ENCODE measurements at regions not wholly inside any gene's neighbourhood (a gene's known extent, or its start where the extent isn't known, plus 50 kb on each side); places are given as distances from the start of the nearest gene placed in this dataset.

DNA sequence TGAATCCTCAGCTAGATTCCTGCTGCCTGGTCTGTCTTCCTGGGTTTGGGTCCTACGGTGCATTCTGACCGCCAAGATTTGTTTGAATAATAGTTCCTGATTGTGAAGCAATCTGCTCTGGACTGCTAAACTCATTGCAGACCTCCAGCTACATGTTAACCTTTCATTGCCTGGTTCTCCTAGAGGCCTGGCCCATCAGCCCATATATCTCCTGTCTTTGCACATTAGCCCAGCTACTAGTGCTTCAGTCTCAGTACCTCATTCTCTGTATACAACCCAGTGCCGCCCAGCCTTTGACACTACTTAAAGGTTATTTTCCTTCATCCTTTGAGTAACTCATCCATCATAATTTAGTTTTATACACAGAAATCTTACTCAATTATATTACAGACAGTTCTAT is 65.6 kb upstream of the GRIP1 start:
- WGBS, 2 donors = 83 to 88% methylated on average over 3 of the region's 3 CpGs
- intact Hi-C loops (cut with DNase I; ENCODE audit: low total_unique reads) = no loop called here
- no peak for DNase-seq
- Histone ChIP-seq H3K27ac (no peak overlapping the region), H3K36me3 (ENCODE audit: low read depth, missing control alignments) (no peaks in the 10 kb centered on the region), H3K27me3 (no peaks in the 10 kb centered on the region), H3K4me3 (no peak overlapping the region), H3K4me1 (no peaks in the 10 kb centered on the region), H3K9me3 (no peaks in the 10 kb centered on the region)
- no peak for TF ChIP-seq POLR2A (IDR thresholded peaks at IDR 0.05)
- no peak for TF ChIP-seq CTCF (IDR thresholded peaks at IDR 0.05)

GRCh38 chr12:66744956-66745383 is 66.1 kb upstream of the GRIP1 start:
- H3K9me3 ChIP-seq = no peaks in the 10 kb centered on the region
- no peak for DNase-seq
- 61 to 76% methylated on average over 3 of the region's 3 CpGs for WGBS, 2 donors
- no peaks in the 10 kb centered on the region for H3K4me1 ChIP-seq
- intact Hi-C loops (cut with DNase I; ENCODE audit: low total_unique reads) = no loop called here
- no peaks in the 10 kb centered on the region for H3K36me3 ChIP-seq (ENCODE audit: low read depth, missing control alignments)
- no peak for TF ChIP-seq CTCF (IDR thresholded peaks at IDR 0.05)
- no peak for TF ChIP-seq POLR2A (IDR thresholded peaks at IDR 0.05)
- H3K27ac ChIP-seq = no peak overlapping the region
- no peak overlapping the region for H3K4me3 ChIP-seq
- no peaks in the 10 kb centered on the region for H3K27me3 ChIP-seq

DNA sequence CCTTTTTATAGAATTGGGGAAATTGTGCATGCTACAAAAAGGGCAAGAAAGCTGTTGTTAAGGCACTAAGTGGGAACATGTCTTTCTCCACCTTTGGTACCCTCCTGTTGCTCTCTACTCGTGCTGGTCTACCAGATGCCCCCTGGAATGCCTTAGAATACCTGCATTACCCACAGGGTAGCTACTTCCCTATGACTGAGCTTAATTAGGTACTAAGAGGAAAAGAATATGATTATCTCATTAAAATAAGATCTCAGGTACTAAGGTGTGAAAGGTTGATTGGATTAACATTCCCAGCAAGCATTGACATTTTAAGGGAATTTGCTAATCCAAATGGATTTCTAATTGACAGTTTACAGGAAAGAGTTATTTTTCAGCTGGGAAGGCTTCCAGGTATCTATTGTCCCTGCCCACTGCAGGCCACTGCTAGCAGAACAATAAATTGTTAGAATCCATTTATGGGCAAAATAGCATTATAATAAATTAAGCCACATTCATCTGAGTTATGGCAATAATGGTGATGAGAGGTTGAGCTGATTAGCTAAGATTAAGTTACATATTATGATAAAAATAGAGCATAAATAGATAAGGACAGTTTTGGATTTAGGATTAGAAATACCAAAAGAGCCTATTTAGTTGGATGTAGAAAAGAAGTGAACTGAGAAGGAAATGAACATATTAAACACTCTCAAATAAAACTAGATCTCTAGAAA is 67.8 kb upstream of the GRIP1 start:
- DNase-seq = no peak
- Histone ChIP-seq H3K27ac (no peak overlapping the region), H3K27me3 (no peaks in the 10 kb centered on the region), H3K4me1 (no peaks in the 10 kb centered on the region), H3K36me3 (ENCODE audit: low read depth, missing control alignments) (no peaks in the 10 kb centered on the region), H3K4me3 (no peak overlapping the region), H3K9me3 (no peaks in the 10 kb centered on the region)
- TF ChIP-seq CTCF (IDR thresholded peaks at IDR 0.05) = no peak
- no peak for TF ChIP-seq POLR2A (IDR thresholded peaks at IDR 0.05)
- whole genome bisulfite sequencing, 2 donors = 73 to 88% methylated on average over 1 of the region's 1 CpG
- intact Hi-C loops (cut with DNase I; ENCODE audit: low total_unique reads) = no loop called here

GRCh38 chr12:66751432-66752113 is 72.7 kb upstream of the GRIP1 start:
- no peak for DNase-seq
- H3K27ac ChIP-seq = no peak overlapping the region
- intact Hi-C loops (cut with DNase I; ENCODE audit: low total_unique reads) = no loop called here
- no peaks in the 10 kb centered on the region for H3K9me3 ChIP-seq
- 88 to 90% methylated on average over 1 of the region's 1 CpG for WGBS, 2 donors
- no peak overlapping the region for H3K4me3 ChIP-seq
- no peaks in the 10 kb centered on the region for H3K36me3 ChIP-seq (ENCODE audit: low read depth, missing control alignments)
- no peaks in the 10 kb centered on the region for H3K4me1 ChIP-seq
- no peaks in the 10 kb centered on the region for H3K27me3 ChIP-seq
- TF ChIP-seq CTCF (IDR thresholded peaks at IDR 0.05) = no peak
- no peak for TF ChIP-seq POLR2A (IDR thresholded peaks at IDR 0.05)

Data from testis (tissue), 2 donors.